Sigmoid colon (tissue), 6 donors: ENCODE measurements at regions not wholly inside any gene's neighbourhood (a gene's known extent, or its start where the extent isn't known, plus 50 kb on each side); places are given as distances from the start of the nearest gene placed in this dataset.

Source experiments
- DNase-seq: peaks from one replicate; pipeline ENCODE4 v3.0.0-alpha.2; 2019
- H3K27ac ChIP-seq, 4 donors: fragments of 200-600 bp; sonication (generic); one replicate each; pipeline ENCODE4 v1.5.1; 2016 to 2019; ENCODE audit warnings: mild to moderate bottlenecking in 1 of 4
- H3K27me3 ChIP-seq, 3 donors: fragments of 200-600 bp; sonication (generic); one replicate each; pipeline ENCODE4 v1.5.1; 2019; ENCODE audit warnings: mild to moderate bottlenecking in 1 of 3
- H3K36me3 ChIP-seq, 4 donors: fragments of 200-600 bp; sonication (generic); one replicate each; pipeline ENCODE4 v1.5.1; 2016 to 2019
- H3K4me1 ChIP-seq, 4 donors: fragments of 200-600 bp; sonication (generic); one replicate each; pipeline ENCODE4 v1.5.1; 2017 to 2019
- H3K4me3 ChIP-seq, 4 donors: fragments of 200-600 bp; sonication (generic); one replicate each; pipeline ENCODE4 v1.5.1; 2017 to 2019; ENCODE audit warnings: mild to moderate bottlenecking in 2 of 4, moderate library complexity in 1 of 4
- H3K9me3 ChIP-seq, 4 donors: fragments of 200-600 bp in 3 of 4; sonication (generic) in 3 of 4; one replicate each; pipeline versions ENCODE4 v1.5.1 to v1.6.1; 2013 to 2019
- EP300 ChIP-seq, 4 donors: sonication (generic); formaldehyde crosslinking; IDR thresholded peaks; one replicate each; pipeline ENCODE4 v1.6.1; 2017; ENCODE audit warnings: antibody characterized with exemption in 4 of 4
- POLR2A ChIP-seq, 2 donors: fragments of 450-650 bp; IDR thresholded peaks; one replicate each; pipeline ENCODE4 v1.6.1; 2016; ENCODE audit warnings: antibody characterized with exemption in 2 of 2, mild to moderate bottlenecking in 2 of 2, moderate library complexity in 2 of 2
- POLR2AphosphoS5 ChIP-seq, 4 donors: sonication (generic); formaldehyde crosslinking; IDR thresholded peaks; one replicate each; pipeline ENCODE4 v1.6.1; 2017; ENCODE audit warnings: antibody characterized with exemption in 4 of 4
- WGBS, 2 donors: extraction: QIAGEN DNeasy Blood & Tissue Kit; methylation state at CpG; one replicate each; pipeline ENCODE4 v1.1.7; 2013; 5-methylcytosine and 5-hydroxymethylcytosine counted together
- intact Hi-C: fragments of 100-400 bp; cut with DNase I; formaldehyde crosslinking; loops from one replicate; pipeline ENCODE4 v1.15.1; 2023
- TF ChIP-seq, protein P1 (sequence below), 4 experiments: fragments of 450-650 bp in 3 of 4; fragments of 200-600 bp in 1 of 4; IDR thresholded peaks; one replicate each; pipeline ENCODE4 v1.5.1; 2016 to 2019; ENCODE audit warnings: antibody characterized with exemption in 4 of 4, mild to moderate bottlenecking in 3 of 4, moderate library complexity in 2 of 4
- donor health status: healthy with polysubstance abuse.
- donor health status: healthy.

DNA sequence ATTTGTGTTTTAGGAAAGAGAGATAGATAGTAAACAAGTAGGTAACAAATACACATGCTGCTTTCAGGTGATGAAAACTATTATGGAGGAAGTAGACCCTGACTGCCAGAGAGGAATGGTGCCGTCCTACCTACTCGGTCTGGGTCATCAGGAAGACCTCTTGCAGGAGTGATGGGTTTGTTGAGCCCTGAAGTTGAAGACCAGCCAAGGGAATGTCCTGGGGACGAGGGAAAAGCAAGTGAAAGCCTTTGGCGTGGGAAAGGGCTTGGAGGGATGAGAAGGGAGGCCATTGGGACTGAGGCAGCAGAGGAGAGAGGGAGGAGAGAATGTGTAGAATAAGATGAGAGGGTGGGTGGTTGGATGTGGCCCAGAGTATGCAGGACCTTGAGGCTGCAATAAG is 379.5 kb upstream of the USP24 start:
- no peak overlapping the region for H3K27ac ChIP-seq
- no peaks in the 10 kb centered on the region for H3K27me3 ChIP-seq
- H3K9me3 ChIP-seq = no peaks in the 10 kb centered on the region
- no peaks in the 10 kb centered on the region for H3K36me3 ChIP-seq
- DNase-seq = no peak
- TF ChIP-seq, protein P1, sequence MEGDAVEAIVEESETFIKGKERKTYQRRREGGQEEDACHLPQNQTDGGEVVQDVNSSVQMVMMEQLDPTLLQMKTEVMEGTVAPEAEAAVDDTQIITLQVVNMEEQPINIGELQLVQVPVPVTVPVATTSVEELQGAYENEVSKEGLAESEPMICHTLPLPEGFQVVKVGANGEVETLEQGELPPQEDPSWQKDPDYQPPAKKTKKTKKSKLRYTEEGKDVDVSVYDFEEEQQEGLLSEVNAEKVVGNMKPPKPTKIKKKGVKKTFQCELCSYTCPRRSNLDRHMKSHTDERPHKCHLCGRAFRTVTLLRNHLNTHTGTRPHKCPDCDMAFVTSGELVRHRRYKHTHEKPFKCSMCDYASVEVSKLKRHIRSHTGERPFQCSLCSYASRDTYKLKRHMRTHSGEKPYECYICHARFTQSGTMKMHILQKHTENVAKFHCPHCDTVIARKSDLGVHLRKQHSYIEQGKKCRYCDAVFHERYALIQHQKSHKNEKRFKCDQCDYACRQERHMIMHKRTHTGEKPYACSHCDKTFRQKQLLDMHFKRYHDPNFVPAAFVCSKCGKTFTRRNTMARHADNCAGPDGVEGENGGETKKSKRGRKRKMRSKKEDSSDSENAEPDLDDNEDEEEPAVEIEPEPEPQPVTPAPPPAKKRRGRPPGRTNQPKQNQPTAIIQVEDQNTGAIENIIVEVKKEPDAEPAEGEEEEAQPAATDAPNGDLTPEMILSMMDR (IDR thresholded peaks at IDR 0.05) = no peak
- no peak for TF ChIP-seq EP300 (IDR thresholded peaks at IDR 0.05)
- TF ChIP-seq POLR2A (IDR thresholded peaks at IDR 0.05) = no peak
- TF ChIP-seq POLR2AphosphoS5 (IDR thresholded peaks at IDR 0.05) = no peak
- no peaks in the 10 kb centered on the region for H3K4me1 ChIP-seq
- intact Hi-C loops = no loop called here
- 87 to 90% methylated on average over 4 of the region's 4 CpGs for WGBS, 2 donors
- no peak overlapping the region for H3K4me3 ChIP-seq

DNA sequence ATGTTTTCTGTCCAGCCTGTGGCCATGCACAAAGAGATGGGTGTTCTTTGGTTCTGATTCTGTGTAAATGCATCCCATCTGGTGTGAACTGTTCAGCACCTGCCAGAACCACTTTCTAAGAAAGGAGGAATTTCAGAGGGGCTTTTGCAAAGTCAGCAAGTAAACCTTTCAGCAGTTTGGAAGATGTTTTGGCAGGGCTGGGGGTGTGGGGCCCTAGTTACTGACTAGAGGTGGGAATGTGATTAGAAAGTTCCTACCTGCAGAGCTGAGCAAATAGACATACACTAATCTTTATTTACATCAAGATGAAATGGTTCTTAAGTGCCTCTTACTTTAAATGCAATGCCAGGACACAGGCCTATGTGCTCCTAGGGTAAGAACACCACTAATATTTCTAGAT is 378.1 kb upstream of the USP24 start:
- no peaks in the 10 kb centered on the region for H3K27me3 ChIP-seq
- no peaks in the 10 kb centered on the region for H3K36me3 ChIP-seq
- intact Hi-C loops = no loop called here
- no peak overlapping the region for H3K27ac ChIP-seq
- H3K9me3 ChIP-seq = no peaks in the 10 kb centered on the region
- H3K4me3 ChIP-seq = no peak overlapping the region
- no peak for DNase-seq
- TF ChIP-seq, protein P1 (IDR thresholded peaks at IDR 0.05) = no peak
- TF ChIP-seq POLR2AphosphoS5 (IDR thresholded peaks at IDR 0.05) = no peak
- no peak for TF ChIP-seq POLR2A (IDR thresholded peaks at IDR 0.05)
- H3K4me1 ChIP-seq = no peaks in the 10 kb centered on the region

DNA sequence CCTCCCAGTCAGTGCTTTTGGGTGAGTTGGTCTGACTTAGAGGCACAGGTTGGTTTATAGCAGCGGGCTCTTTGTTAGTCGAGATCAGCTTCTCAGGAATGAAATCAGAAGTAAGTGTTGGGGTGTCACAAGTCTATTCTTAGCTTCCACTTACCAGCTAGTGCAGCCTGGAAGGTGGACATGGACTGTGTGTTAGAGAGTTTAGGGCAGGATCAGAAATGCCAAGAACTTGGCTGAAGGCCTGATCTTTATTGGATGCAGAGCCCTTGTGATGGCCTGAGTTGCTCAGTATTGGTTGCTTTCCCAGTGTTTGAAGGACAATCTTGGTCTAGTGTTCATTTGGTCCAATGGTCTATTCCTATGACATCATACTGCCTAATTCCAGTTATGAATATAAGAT is 377.0 kb upstream of the USP24 start:
- Histone ChIP-seq H3K4me3 (no peak overlapping the region), H3K36me3 (no peaks in the 10 kb centered on the region), H3K27ac (no peak overlapping the region), H3K9me3 (no peaks in the 10 kb centered on the region), H3K4me1 (no peaks in the 10 kb centered on the region), H3K27me3 (no peaks in the 10 kb centered on the region)
- DNase-seq = no peak
- intact Hi-C loops = no loop called here
- no peak for TF ChIP-seq POLR2AphosphoS5 (IDR thresholded peaks at IDR 0.05)
- TF ChIP-seq POLR2A (IDR thresholded peaks at IDR 0.05) = no peak
- TF ChIP-seq, protein P1 (IDR thresholded peaks at IDR 0.05) = no peak
- 96 to 98% methylated on average over 2 of the region's 2 CpGs for WGBS, 2 donors

DNA sequence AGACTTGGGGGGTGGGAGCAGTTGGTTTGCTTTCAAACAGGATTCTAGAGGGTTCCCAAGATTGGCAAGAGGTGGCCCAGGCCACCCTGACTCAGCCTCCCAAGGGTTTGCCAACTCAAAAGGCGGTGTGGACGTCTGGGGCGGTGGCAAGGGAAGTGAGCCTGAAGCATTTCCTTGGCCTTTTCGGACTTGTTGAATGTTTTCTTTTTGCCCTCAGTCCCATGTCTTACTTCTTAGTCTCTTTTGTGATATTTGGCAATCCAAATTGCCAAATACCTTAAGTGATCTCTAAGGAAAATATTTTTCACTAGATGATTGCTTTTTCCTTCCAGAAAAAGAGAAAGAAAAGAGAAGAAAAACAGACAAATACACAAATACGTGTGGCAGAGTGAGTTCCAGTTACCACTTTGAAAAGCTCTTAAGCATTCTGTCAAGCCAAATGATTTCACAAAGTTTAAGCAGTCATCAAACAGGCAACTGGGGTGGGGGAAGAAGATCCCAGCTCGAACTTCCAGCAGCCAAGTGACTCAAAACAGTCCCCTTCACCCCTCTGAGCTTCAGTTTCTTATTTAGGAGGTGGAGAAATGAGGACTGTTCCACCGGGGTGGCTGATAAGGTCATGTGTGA is 374.6 kb upstream of the USP24 start:
- WGBS, 2 donors = 75 to 85% methylated on average over 7 of the region's 7 CpGs

DNA sequence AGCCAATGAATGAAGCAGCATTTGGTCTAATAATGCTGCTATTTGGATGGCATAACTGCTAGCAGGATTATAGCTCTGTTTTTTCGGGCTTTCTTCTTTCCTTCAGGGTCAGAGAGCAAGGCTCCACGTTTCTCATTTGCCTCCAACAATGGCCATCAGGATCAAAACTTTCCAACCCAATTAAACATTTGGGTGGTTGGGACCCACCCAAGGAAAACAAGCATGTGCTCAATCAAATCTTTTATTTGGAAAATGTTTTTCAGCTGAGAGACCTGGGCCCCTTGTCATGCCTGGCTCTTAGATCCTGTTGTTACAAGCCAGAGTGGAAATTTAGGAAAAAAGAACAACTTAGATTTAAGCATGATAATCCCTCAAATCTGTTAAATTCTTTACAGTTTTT is 373.1 kb upstream of the USP24 start:
- peak overlapping the region in 1 of 4 donors; percentile 66 for H3K27ac ChIP-seq
- no peaks in the 10 kb centered on the region for H3K27me3 ChIP-seq
- no peak for DNase-seq
- H3K9me3 ChIP-seq = no peaks in the 10 kb centered on the region
- H3K36me3 ChIP-seq = no peaks in the 10 kb centered on the region
- no peak overlapping the region for H3K4me3 ChIP-seq
- WGBS, 2 donors = 57 to 67% methylated on average over 2 of the region's 2 CpGs
- peaks cover 0 to 11% (median 0%) of the 10 kb centered on the region in 4 donors for H3K4me1 ChIP-seq
- TF ChIP-seq EP300 (IDR thresholded peaks at IDR 0.05) = no peak
- intact Hi-C loops = no loop called here

More for the DNA sequence above, 374.6 kb upstream of the USP24 start:
- Histone ChIP-seq H3K27me3 (no peaks in the 10 kb centered on the region), H3K4me3 (no peak overlapping the region), H3K9me3 (no peaks in the 10 kb centered on the region), H3K4me1 (peaks cover 0 to 7% (median 0%) of the 10 kb centered on the region in 4 donors), H3K36me3 (no peaks in the 10 kb centered on the region), H3K27ac (peak overlapping the region; percentile 19 to 66 (median 36))
- TF ChIP-seq POLR2A (IDR thresholded peaks at IDR 0.05) (no peak), POLR2AphosphoS5 (IDR thresholded peaks at IDR 0.05) (peak in 1 of 4 donors; percentile 21)
- no peak for DNase-seq
- intact Hi-C loops = no loop called here

DNA sequence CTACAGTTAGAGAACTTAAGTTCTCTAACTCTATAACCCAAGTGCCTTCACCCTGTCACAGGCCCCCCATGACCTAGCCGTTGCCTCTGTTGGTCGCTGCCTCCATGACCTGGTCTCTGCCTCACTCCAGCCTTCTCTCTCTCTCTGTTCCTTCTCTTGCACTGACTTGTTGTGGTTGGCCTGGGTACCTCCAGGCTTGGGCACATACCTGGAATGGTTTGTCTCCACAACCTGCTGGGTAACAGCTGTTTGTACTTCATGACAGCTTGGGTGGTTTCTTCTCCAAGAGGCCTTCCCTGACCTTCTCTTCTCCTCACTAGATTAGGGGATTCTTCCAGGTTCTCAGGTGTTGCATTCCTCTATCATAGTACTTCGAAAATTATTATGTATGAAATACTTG is 371.6 kb upstream of the USP24 start:
- H3K27ac ChIP-seq = no peak overlapping the region
- no peaks in the 10 kb centered on the region for H3K27me3 ChIP-seq

More for the DNA sequence above, 371.6 kb upstream of the USP24 start:
- H3K36me3 ChIP-seq = no peaks in the 10 kb centered on the region
- TF ChIP-seq EP300 (IDR thresholded peaks at IDR 0.05) (no peak), POLR2AphosphoS5 (IDR thresholded peaks at IDR 0.05) (no peak), POLR2A (IDR thresholded peaks at IDR 0.05) (no peak)
- TF ChIP-seq, protein P1 (IDR thresholded peaks at IDR 0.05) = no peak
- H3K4me3 ChIP-seq = no peak overlapping the region
- 92 to 93% methylated on average over 3 of the region's 3 CpGs for WGBS, 2 donors
- no peak for DNase-seq
- H3K4me1 ChIP-seq = peaks cover 0 to 17% (median 2%) of the 10 kb centered on the region in 4 donors
- intact Hi-C loops = no loop called here
- no peaks in the 10 kb centered on the region for H3K9me3 ChIP-seq
